ENCODE measurements at regions not wholly inside any gene's neighbourhood (a gene's known extent, or its start where the extent isn't known, plus 50 kb on each side); places are given as distances from the start of the nearest gene placed in this dataset.

DNA sequence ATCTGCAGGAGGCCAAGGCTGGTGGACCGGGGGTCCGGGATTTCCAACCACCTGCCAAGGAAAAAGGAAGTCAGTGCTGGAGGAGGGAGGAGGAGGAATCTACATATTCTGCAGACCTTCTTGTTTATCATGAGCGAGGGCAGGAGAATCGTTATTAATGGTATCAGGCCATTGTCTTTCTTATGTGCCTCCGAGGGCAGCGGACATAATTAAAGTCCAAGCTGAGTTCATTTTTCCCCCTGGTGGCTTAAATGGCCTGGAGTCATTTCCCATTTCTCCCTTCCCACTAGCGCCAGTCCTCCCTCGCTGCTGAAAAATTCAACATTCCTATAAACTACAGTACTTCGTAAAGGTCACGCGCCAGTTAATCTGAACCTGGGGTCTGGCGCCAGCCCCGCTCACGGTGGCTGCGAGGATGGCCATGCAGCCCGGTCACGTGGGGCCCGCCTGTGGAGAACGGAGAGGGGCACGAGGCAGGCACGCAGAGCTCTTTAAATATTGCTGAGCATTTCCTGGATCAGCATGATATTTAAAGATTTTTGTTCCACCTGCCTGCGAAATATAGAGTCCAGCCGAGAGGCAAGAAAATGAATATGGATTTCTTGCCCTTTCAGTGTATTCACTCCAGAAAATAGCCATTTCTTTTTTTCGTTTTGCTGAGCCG, 85.2 kb upstream of the PCDH8 start:
- TF ChIP-seq EZH2phosphoT487 (IDR thresholded peaks at IDR 0.05; ENCODE audit: insufficient read depth, low read depth) = no peak
- no peak for TF ChIP-seq EZH2 (IDR thresholded peaks at IDR 0.05; ENCODE audit: insufficient read depth, poor library complexity, severe bottlenecking)

Data from GM23248 (cell line).